Dendritic cell treated with granulocyte-macrophage colony-stimulating factor and Interleukin-4, amounts not matched to agents 40 ng/mL and 50 ng/mL, for 4 days (primary cell): ENCODE measurements at regions not wholly inside any gene's neighbourhood (a gene's known extent, or its start where the extent isn't known, plus 50 kb on each side); places are given as distances from the start of the nearest gene placed in this dataset.
A peak's percentile ranks its signal among the peaks of the same experiment; 100 is the strongest.
"Not testable (repeated sequence)": the region's sequence is repeated elsewhere in the genome, so short reads cannot be mapped to it uniquely, and the experiment has no call there.

Experiments
- H3K27ac Mint-ChIP-seq: one replicate; pipeline ENCODE4 v1.8.0; 2022; ENCODE audit warnings: mild to moderate bottlenecking, mixed read lengths
- H3K27me3 Mint-ChIP-seq: one replicate; pipeline ENCODE4 v1.8.0; 2022; ENCODE audit warnings: mild to moderate bottlenecking, mixed read lengths
- H3K36me3 Mint-ChIP-seq: one replicate; pipeline ENCODE4 v1.8.0; 2022; ENCODE audit warnings: low read depth, mixed read lengths
- H3K4me1 Mint-ChIP-seq: one replicate; pipeline ENCODE4 v1.8.0; 2022; ENCODE audit warnings: low read depth, mixed read lengths
- H3K4me3 Mint-ChIP-seq: one replicate; pipeline ENCODE4 v1.8.0; 2022; ENCODE audit warnings: mild to moderate bottlenecking, moderate library complexity, mixed read lengths
- H3K9me3 Mint-ChIP-seq: one replicate; pipeline ENCODE4 v1.8.0; 2022; ENCODE audit warnings: mixed read lengths
- intact Hi-C: fragments of 100-400 bp; cut with micrococcal nuclease; formaldehyde crosslinking; loops from one replicate; pipeline ENCODE4 v1.15.0; 2022

DNA sequence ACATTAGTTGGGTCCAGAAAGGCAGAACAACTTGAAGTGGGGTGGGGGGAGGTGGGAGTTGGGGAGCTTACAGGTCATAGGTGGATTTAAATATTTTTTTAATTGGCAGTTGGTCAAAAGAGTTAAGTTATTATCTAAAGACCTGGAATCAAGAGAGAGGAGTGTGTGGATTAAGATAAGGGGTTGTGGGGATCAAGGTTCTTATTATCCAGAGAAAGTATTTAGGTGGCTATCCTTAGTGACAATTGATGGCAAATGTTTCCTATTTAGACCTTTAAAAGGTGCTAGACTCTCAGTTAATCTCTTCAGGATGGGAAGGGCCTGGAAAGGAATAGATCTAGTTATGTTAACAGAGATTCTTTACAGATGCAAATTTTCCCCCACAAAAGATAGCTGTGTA is 120.7 kb upstream of the OR9Q1 start:
- Mint-ChIP-seq H3K4me1 (peaks cover 15% of the 10 kb centered on the region), H3K27ac (no peak overlapping the region), H3K9me3 (no peaks in the 10 kb centered on the region), H3K4me3 (no peak overlapping the region), H3K36me3 (no peaks in the 10 kb centered on the region), H3K27me3 (peaks cover 10% of the 10 kb centered on the region)
- intact Hi-C loops: no loop called here

DNA sequence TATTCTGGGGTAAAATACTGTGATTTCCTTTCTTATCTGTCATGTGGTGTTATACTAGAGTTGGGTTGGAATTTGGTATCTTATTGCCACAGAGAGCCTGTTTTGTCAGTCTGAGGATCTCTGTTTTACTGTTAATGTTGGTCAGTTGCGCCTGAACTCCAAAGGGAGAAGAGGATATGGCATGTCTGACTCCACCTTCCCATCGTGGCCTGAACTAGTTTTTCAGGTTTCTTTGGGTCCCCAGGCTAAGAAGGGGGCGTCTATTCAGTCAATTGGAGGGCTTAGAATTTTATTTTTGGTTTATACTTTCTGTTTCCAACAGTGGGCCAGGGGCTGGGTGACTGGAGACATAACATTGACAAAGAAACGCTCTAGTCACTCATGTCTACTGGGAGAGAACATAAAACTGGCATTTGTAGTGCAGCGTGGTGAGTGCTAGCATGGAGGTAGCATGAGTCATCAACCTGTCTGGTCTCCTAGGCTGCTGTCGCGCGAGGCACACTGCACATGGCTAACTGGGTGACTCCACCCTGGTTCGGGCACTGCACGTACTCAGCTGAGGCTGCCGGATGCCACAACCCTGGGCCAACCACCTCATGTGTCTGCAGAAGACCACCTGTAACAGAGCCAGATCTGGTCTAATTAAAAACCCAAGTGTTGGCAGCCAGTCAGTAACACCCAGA is 120.1 kb upstream of the OR9Q1 start:
- Mint-ChIP-seq H3K4me1 (peaks cover 15% of the 10 kb centered on the region), H3K9me3 (no peaks in the 10 kb centered on the region), H3K36me3 (no peaks in the 10 kb centered on the region), H3K4me3 (no peak overlapping the region), H3K27me3 (peaks cover 10% of the 10 kb centered on the region), H3K27ac (no peak overlapping the region)
- intact Hi-C loops: no loop called here

DNA sequence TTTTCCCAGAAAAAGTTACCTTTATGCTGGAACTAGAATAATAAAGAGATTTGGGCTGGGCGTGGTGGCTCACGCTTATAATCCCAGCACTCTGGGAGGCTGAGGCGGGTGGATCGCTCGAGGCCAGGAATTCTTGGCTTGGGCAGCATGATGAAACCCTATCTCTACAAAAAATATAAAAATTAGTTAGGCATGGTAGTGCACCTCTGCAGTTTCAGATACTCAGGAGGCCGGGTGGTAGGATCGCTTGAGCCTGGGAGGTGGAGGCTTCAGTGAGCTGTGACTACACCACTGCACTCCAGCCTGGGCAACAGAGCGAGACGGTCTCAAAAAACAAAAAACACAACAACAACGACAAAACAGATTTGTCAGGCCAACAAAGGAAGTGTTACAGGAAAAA is 119.3 kb upstream of the OR9Q1 start:
- Mint-ChIP-seq H3K27me3 (peaks cover 10% of the 10 kb centered on the region), H3K4me1 (peaks cover 15% of the 10 kb centered on the region), H3K36me3 (no peaks in the 10 kb centered on the region), H3K27ac (no peak overlapping the region), H3K4me3 (peak overlapping the region; percentile 48), H3K9me3 (no peaks in the 10 kb centered on the region)
- intact Hi-C loops: no loop called here

DNA sequence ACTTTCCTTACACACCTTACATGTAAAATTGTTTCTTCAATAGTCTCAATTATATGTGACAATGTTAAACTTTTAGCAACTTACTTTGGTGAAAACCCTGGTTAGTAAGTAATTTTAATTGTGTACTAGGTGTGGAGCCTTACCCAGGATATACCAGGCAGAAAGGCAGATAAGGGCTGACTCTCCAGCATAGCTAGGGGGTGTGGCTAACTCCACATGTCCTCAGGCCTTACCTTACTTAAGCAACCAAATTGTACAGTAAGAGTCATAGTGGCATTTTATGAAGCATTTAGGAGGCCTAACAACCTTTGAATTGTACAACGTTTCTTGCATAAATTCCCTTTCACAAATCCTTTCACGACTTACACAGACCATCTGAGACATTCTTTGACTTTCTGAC is 118.2 kb upstream of the OR9Q1 start:
- intact Hi-C loops: no loop called here
- no peaks in the 10 kb centered on the region for H3K36me3 Mint-ChIP-seq
- H3K4me1 Mint-ChIP-seq: peaks cover 15% of the 10 kb centered on the region
- peaks cover 10% of the 10 kb centered on the region for H3K27me3 Mint-ChIP-seq
- H3K4me3 Mint-ChIP-seq: no peak overlapping the region
- H3K9me3 Mint-ChIP-seq: no peaks in the 10 kb centered on the region
- H3K27ac Mint-ChIP-seq: no peak overlapping the region

DNA sequence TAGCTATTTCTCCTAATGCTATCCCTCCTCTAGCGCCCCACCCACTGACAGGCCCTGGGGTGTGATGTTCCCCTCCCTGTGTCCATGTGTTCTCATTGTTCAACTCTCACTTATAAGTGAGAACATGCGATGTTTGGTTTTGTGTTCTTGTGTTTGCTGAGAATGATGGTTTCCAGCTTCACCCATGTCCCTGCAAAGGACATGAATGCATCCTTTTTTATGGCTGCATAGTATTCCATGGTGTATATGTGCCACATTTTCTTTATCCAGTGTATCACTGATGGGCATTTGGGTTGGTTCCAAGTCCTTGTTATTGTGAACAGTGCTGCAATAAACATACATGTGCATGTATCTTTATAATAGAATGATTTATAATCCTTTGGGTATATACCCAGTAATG is 115.3 kb upstream of the OR9Q1 start:
- H3K27me3 Mint-ChIP-seq, H3K9me3 Mint-ChIP-seq, H3K36me3 Mint-ChIP-seq, intact Hi-C loops, H3K4me3 Mint-ChIP-seq, H3K27ac Mint-ChIP-seq: not testable (repeated sequence)
- H3K4me1 Mint-ChIP-seq: peaks cover 13% of the 10 kb centered on the region

DNA sequence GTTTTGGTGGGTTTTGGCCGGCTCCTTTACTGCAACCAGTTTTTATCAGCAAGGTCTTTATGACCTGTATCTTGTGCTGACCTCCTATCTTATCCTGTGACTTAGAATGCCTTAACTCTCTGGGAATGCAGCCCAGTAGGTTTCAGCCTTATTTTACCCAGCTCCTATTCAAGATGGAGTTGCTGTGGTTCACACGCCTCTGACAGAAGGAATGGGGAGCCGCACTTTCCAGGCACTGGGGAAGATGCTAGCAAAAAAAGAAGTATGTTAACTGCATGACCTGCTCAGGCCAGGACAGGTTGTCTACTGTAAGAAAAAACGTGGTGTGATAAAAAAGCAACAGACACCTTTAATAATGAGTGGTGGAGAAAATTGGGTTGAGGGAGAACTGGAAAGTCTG is 112.2 kb upstream of the OR9Q1 start:
- intact Hi-C loops, H3K9me3 Mint-ChIP-seq, H3K36me3 Mint-ChIP-seq, H3K27me3 Mint-ChIP-seq, H3K27ac Mint-ChIP-seq, H3K4me1 Mint-ChIP-seq, H3K4me3 Mint-ChIP-seq: not testable (repeated sequence)

DNA sequence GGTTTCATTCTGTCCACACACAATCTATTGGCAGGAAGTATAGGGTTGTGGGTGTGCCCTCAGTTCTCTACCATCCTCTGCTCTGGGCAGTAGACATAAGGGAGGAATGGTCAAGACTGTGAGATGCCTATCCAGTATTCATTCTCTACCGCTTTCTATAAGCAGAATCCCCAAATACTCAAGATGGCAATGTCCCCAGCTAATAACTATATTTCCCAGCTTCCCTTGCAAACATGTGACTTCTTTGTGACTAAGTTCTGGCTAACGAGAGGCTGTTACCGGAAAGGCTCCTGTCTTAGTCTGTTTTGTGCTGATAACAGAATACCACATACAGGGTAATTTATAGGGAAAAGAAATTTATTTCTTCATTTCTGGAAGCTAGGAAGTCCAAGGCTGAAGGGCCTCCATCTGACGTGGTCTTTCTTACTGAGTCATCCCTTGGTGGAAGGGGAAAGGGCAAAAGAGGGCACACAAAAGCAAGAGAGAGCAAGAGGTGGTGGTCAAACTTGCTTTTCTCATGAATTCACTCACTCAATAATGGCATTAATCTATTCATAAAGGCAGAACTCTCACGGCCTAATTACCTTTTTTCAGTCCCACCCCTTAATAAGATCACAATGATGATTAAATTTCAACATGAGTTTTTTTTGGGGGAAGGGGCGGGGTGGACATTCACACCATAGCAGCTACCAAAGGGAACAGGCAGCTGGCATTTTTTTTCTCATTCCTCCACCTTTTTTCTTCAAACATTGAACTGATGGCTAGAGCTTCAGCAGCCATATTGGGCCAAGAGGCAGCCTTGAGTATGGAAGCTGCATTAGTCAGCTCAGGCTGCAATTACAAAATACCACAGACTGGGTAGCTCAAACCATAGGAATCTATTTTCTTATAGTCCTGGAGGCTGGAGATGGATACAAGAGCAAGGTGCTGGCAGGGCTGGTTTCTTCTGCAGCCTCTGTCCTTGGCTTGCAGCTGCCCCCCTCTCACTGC is 109.7 kb upstream of the OR9Q1 start:
- Mint-ChIP-seq H3K36me3 (no peaks in the 10 kb centered on the region), H3K9me3 (no peaks in the 10 kb centered on the region), H3K27ac (no peak overlapping the region), H3K27me3 (no peaks in the 10 kb centered on the region), H3K4me1 (no peaks in the 10 kb centered on the region), H3K4me3 (no peak overlapping the region)
- intact Hi-C loops: no loop called here

DNA sequence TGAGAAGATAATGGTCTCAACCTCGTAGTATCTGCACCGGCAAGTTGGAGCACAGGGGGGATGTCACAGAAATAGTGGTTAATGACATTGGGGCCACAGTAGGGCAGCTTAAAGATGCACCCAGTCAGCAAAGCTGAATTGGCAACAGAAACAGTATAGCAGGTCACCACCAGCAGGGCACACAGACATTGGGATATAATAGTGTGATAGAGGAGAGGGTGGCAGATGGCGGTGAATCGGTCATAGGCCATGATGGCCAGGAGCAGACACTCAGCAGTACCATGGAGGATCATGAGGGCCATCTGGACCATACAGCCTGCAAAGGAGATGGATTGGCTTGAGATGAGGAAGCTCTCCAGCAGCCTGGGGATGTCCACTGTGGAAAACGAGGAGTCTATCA is 106.0 kb upstream of the OR9Q1 start:
- Mint-ChIP-seq H3K9me3 (no peaks in the 10 kb centered on the region), H3K36me3 (no peaks in the 10 kb centered on the region), H3K27ac (no peak overlapping the region), H3K4me1 (no peaks in the 10 kb centered on the region), H3K27me3 (no peaks in the 10 kb centered on the region), H3K4me3 (no peak overlapping the region)
- intact Hi-C loops: no loop called here

DNA sequence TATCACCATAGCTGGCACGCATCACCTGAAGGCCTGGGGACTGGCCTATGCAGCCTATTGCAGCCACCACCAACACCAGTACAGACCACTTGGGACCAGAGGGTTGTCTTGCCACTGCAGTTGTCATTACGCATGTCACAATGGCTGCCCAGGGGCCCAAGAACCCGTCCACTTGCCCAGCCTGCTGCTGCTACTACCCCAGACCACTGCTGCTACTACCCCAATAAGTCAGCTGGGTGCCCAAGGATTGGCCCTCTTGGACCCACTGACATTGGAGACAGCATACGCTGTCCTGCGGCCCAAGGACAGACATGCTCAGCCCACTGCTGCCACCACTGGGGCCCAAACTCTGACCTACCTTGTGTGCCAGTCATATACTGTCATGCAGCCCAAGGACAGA is 102.7 kb upstream of the OR9Q1 start:
- Mint-ChIP-seq H3K27ac (no peak overlapping the region), H3K4me3 (no peak overlapping the region), H3K27me3 (no peaks in the 10 kb centered on the region), H3K9me3 (no peaks in the 10 kb centered on the region), H3K4me1 (no peaks in the 10 kb centered on the region), H3K36me3 (no peaks in the 10 kb centered on the region)
- intact Hi-C loops: no loop called here

DNA sequence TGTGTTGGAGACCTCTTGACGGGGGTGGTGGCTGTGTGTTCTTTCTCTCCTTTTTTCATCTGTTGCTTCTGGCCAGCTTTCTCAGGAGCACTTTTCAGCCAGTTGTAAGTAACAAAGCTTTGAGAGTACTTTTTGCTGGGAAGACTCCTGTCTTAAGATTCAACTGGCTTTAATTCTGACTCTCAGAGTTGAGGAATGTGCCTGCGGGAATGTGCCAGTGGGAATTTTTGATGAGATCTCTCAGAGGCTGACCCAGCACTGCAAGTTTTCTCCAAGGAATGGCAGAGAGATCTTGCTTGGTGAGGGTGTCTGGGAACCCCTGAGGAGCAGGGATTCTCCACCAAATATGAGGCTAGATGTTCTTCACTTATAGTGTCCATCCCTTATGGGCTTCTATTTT is 91.6 kb upstream of the OR9Q1 start:
- intact Hi-C loops: no loop called here
- Mint-ChIP-seq H3K27me3 (no peaks in the 10 kb centered on the region), H3K27ac (no peak overlapping the region), H3K36me3 (no peaks in the 10 kb centered on the region), H3K4me1 (no peaks in the 10 kb centered on the region), H3K9me3 (no peaks in the 10 kb centered on the region), H3K4me3 (no peak overlapping the region)

DNA sequence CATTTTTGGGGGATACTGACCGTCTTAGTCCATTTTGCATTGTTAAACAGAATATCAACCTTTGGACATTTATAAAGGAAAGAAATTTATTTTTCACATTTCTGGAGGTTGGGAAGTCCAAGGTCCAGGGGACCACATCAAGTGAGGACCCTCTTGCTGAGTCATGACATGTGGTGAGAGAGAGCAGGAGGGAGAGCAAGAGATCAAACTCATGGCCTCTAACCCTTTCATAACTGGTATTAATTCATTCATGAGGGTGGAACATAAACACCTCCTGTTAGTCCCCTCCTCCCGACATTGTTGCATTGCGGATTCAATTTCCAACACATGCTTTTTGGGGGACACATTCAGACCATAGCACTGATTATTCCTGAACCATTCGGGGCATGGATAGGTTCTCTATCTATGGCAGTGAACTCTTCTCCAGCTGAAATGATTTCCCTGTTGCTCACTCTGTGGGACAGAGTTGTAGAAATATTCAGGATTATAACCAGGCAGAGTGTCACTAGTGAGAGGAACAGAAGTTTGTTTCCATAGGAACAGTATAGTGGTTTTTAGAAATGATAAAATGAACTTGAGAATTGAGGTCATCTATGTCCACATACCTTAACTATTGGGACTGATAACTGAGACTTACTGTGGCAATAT is 88.2 kb upstream of the OR9Q1 start:
- Mint-ChIP-seq H3K4me3 (no peak overlapping the region), H3K4me1 (no peaks in the 10 kb centered on the region), H3K9me3 (no peaks in the 10 kb centered on the region), H3K27ac (no peak overlapping the region), H3K27me3 (no peaks in the 10 kb centered on the region), H3K36me3 (no peaks in the 10 kb centered on the region)
- intact Hi-C loops: no loop called here

DNA sequence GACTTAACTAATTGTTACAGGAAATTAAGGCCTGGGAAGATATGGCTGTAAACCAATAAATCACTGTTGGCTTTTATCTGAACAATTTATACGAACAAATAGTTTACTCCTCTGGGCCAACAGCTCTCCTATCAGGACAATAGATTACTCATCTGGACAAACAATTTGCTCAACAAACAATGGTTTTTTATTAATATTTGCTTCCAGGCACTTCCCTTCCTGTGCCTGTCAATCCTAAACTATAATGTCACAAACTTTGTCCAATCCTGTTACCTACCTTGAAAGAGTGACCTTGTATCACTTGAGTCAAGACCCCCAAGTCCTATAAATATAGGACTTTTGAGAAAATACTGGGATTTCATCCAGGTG is 87.6 kb upstream of the OR9Q1 start:
- Mint-ChIP-seq H3K9me3 (no peaks in the 10 kb centered on the region), H3K4me3 (no peak overlapping the region), H3K36me3 (no peaks in the 10 kb centered on the region), H3K27me3 (no peaks in the 10 kb centered on the region), H3K4me1 (no peaks in the 10 kb centered on the region), H3K27ac (no peak overlapping the region)
- intact Hi-C loops: no loop called here

DNA sequence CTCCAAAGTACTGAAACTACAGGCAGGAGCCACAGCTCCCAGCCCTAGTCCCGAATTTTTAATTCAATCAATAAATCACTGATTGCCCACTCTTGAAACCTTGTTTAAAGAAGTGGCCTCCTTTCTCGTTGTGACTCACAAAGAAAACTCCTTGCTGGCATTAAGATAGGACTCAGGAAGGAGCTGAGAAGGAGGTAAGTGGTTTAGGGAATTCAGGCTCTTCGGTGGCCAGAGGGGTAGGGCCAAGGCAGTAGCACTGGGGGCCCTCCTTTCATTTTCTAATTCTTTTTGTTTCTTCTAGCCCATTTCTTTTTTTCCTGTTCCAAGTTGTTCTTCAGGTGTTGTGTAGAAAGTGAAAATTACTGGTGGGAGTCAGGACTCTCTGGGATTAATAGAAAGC is 86.2 kb upstream of the OR9Q1 start:
- Mint-ChIP-seq H3K4me1 (no peaks in the 10 kb centered on the region), H3K9me3 (no peaks in the 10 kb centered on the region), H3K27ac (no peak overlapping the region), H3K27me3 (no peaks in the 10 kb centered on the region), H3K36me3 (no peaks in the 10 kb centered on the region), H3K4me3 (no peak overlapping the region)
- intact Hi-C loops: no loop called here

DNA sequence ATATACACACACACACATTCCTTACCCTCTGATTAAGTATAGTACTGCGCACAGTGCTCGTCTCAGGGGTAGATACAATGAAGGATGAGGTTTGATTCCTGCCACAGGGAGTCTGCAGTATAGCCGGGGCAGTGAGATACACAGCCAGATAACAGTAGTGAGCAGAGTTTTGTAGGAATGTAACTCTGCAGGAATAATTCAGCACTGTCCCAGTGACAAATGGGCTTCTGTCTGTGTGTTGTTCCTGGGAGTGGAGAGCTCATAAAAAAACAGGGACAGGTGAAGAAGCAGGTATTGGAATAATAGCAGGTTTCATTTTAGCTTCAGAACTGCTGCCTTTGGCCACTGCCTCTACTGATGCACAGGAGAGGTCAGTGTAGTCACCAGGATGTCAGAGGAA is 85.3 kb upstream of the OR9Q1 start:
- Mint-ChIP-seq H3K27me3 (no peaks in the 10 kb centered on the region), H3K4me1 (no peaks in the 10 kb centered on the region), H3K4me3 (no peak overlapping the region), H3K36me3 (no peaks in the 10 kb centered on the region), H3K27ac (no peak overlapping the region), H3K9me3 (no peaks in the 10 kb centered on the region)
- intact Hi-C loops: no loop called here
